Left renal pelvis (tissue), 4 donors: ENCODE measurements at regions not wholly inside any gene's neighbourhood (a gene's known extent, or its start where the extent isn't known, plus 50 kb on each side); places are given as distances from the start of the nearest gene placed in this dataset.

Source experiments
- DNase-seq, 4 donors: peaks; one replicate each; pipeline ENCODE4 v3.0.0-alpha.2; 2013; ENCODE audit warnings: low read depth in 4 of 4, low spot score in 3 of 4

DNA sequence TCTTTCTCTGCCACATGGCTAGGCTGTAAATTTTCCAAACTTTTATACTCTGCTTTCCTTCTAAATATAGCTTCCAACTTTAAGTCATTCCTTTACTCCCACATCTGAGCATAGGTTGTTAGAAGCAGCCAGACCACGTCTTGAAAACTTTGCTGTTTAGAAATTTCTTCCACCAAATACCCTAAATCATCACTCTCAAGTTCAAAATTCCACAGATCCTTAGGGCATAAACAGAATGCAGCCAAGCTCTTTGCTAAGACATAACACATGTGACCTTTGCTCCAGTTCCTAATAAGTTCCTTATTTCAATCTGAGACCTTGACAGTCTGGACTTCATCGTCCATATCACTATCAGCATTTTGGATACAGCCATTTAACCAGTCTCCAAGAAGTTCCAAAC is 749.9 kb downstream of the METTL15 start:
- DNase-seq, result no peak

DNA sequence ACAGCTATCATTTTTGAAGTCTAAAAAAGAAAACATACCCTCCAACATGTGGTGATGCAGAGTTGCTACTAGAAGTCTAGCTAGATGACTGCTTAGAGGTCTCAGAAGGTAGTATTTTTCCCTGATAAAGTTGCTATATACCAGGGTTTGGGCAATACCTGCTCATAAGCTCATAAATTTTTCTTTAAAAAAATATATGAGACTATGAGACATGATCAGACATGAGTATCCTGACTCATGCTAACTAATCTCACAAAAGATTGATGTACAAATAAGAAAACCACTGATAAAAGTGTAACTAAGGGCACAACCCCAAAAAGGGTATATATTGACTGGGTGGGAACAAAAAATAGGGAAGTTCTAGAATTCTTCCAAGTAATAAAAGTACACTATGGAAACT is 740.9 kb downstream of the METTL15 start:
- no peak for DNase-seq

DNA sequence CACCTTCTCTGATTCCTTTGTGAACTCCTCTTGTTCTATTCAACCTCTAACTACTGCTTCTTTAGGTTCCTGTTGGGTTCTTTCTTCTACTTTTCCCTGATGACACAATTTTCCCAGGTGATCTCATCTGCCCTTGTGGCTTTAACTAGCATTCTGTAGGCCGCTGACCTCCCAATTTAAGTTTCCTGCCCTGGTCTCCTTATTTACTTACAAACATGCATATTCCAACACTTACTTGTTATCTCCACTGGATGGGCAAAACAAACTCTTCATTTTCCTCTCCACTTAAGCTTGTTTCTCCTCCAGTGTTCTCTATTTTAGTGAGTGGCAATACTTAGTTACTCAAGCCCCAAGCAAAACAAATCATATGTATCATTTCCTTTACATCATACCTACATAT is 734.5 kb downstream of the METTL15 start:
- no peak for DNase-seq

DNA sequence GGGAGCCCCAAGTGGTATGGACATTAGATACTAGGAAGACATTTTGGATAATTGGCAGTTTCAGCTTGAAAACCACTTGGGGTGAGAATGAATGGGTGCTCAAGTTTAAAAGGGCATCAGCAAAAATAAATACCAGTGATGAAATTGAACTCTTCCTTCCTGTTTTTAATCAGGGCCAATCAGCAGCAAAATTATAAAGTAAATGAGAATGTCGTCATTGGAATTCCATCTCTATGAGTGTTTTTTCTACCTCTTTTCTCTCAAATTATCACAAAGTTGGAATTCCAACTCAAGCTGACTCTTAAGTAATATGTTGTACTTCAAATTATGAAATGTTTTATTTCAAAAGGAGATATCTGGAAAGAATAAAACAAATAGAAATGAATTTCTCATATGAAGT is 730.6 kb downstream of the METTL15 start:
- DNase-seq, result no peak

DNA sequence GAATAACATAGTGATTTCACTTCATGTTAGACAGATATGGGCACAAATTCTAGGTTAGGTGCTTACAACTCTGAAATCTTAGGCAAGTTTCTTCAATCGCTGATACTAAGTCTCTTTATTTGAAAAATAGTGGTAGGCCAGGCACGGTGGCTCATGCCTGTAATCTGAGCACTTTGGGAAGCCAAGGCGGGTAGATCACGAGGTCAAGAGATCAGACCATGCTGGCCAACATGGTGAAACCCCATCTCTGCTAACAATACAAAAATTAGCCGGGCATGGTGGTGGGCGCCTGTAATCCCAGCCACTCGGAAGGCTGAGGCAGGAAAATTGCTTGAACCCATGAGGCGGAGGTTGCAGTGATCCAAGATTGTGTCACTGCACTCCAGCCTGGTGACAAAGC is 729.4 kb downstream of the METTL15 start:
- DNase-seq, result no peak

DNA sequence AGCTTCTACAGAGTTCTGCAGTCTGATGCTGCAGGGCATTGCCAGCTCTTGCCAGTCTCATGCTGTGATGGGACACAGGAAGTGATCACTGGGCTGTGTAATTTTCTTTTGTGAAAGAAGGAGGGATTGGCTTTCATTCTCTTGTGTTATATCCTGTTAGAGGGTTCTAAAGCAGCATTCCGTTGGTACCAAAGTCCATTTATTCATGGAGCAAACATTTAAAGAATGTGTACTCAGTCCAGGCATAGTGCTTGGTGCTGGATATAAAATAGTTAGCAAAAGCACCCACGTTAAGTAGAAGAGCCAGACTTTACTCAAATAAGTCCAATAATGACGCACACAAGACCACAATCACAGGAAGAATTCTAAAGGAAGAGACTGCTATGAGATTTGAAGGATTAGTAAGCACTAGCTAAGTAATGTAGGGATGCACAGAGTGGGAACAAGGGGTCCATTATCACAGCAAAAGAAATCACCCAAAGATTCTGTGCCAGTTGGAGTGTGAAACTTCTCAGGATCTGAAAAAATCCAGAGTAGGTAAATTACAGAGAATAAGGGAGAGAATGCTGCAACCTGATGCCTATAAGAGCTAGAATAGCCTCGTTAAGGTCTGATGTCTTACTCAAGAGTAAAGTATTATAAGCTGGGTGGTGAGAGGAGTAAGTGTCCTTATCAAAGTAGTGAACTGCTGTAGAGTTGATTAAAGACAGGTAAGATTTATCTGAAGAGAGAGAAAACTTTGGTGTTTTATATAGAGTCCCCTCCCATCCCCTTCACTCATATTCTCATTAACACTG is 728.3 kb downstream of the METTL15 start:
- no peak for DNase-seq

DNA sequence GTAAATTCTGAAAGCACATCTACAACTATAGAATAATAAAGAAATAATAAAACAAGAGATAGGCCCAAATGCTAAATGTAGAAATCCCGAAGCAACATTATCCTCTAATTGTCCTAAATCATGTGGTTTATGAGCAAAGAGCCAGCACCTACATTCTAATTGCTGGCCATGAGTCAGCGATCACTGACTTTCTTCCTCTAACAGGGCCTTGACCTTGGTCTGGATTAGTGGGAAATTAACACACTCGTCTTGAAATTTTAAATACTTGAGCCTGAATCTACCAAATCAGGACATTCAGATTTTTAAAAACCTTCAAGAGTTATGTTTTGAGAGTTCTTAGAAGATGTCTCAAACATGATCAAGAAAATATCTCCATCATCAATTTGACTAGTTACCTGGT is 727.6 kb downstream of the METTL15 start:
- no peak for DNase-seq

DNA sequence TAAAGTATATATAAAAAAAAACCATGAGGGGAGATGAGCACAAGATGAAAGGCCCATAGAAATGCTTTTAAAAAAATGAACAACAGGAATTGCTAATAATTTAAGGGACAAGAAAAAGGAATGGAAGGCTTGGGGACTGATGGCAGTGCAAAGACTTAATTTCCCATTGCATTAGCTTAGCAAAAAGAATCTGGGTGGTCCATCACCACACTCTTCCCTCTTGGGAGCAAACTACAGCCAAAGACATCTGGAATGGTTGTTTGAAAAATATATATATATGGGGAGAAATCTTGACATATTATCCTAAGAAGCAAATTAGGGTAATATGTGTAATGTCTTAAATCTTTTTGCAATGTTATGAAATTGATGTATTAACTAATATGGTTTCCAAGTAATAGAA is 727.1 kb downstream of the METTL15 start:
- DNase-seq, result no peak

DNA sequence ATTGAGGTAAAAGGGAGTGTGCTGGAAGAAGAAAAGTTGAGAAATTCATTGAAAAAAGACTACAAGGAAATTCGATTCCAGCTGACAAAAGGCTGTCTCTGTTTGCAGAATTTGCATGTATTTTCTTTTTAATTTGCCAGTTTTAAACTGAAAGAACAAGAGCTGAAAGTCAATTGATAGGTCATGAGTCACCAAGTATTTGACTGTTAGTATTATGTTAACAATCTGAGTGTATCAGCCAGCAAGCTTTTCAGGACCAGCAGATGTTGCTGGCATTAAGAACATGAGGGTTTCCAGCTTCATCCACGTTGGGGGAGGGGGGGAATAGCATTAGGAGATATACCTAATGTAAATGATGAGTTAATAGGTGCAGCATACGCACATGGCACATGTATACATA is 726.7 kb downstream of the METTL15 start:
- no peak for DNase-seq

DNA sequence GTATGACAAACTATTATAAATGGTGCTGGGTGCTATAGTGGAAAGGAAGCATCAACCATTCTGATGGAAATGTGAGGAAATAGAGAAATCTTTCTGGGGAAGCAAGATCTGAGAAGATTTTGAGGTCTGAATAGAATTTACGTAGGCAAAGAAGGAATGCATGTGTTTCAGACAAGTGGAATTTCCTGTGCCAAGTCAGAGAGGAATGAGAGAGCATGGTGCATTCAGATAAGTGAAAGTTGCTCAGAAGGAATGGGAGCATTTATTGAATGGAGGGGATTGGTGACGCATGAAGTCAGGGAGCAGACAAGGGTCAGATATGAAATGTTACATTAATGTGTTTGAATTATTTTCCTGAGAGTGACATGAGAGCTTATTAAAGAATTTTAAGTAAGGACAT is 725.5 kb downstream of the METTL15 start:
- DNase-seq, result no peak

DNA sequence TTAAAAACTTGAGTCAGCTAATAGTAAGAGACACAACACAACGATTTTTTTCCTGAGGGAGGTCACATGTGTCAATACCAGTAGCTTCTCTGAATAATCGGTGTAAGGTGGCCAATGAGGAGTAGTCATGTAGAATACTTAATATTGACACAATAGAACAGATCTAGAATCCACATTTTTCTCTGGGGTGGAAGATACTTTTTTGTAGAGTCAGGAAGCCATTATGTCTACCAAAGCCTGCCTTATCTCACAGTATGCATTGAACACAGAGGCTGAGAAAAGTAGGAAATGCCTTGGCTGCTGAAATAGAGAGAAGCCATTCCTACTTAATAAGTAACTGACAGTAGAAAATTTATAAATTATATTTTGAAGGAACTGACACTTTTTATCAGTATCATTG is 725.0 kb downstream of the METTL15 start:
- DNase-seq, result no peak

DNA sequence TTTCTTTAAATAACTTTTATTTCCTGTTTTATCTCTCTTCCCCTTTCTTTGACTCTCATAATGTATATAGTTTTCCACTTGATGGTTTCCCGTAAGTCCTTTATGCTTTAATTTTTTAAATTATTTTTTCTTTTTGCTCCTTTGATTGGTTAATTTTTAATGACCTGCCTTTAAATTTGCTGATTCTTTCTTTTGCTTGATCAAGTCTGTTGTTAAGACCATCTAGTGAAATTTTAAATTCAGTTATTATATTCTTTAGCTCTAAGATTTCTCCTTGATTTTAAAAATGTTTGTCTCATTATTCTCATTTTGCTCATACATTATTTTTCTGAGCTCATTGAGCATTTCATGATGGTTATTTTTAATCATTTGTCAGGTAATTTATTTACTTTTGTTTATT is 718.6 kb downstream of the METTL15 start:
- no peak for DNase-seq

DNA sequence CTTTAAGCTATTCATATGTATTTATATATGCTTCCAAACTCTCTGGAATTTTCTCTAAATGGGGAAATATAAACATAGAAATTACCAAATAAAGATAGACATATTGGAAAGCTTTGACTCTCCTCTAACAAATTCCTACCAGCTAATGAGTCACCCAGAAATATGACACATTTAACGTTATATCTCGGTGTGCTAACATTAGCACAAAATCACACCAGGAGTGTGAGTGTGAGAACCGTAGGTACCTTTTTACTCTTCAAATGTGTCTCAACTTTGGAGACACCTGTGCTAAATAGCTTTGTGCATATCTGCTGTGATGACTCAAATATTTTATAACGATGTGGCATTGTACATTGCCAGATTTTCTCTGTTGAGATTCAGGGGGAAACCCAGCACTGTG is 714.4 kb downstream of the METTL15 start:
- no peak for DNase-seq

DNA sequence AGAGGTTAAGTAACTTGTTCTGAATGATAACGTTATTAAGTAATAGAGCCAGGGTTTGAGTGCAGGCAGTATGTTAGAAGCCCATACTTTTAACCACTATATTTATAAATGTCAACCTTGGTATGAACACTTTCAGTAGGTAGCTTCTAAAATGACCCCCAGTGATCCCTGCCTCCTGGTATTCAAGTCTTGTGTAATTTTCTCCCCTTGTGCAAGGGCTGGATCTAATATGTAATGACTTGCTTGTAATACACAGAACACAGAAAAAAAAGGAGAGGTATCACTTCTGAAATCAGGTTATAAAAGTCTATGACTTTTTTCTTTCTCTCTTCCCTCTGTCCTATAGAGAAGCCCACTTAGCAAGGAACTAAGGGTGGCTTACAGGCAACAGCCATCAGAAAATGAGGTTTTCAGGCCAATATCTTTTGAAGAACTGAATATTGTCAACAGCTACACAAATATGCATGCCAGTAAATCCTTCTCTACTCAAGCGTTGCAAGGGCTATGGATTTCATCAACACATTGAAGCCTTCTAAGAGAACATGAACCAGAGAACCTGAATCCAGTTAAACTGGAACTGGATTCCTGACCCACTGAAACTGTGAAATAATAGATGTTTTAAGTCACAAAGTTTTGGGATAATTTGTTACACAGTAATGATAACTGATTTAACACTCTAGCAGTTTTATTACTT is 712.3 kb downstream of the METTL15 start:
- no peak for DNase-seq

DNA sequence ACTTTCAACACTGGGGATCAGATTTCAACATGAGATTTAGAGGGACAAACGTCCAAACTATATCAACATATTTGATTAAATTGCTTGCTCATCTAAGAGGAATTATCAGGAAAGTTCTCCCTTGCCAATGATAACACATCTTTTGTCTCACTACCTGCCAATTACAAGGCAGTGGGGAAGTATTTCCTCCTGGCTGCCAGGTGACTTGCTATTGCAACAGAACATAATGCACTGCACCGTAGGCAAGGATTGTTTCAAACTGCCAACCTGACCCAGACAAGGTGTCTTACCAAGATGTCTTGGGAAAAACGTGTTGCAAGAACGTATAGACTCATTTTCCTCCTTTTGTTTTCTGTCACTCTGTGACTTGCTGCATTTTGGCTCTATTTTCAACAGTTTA is 711.6 kb downstream of the METTL15 start:
- DNase-seq, result no peak

DNA sequence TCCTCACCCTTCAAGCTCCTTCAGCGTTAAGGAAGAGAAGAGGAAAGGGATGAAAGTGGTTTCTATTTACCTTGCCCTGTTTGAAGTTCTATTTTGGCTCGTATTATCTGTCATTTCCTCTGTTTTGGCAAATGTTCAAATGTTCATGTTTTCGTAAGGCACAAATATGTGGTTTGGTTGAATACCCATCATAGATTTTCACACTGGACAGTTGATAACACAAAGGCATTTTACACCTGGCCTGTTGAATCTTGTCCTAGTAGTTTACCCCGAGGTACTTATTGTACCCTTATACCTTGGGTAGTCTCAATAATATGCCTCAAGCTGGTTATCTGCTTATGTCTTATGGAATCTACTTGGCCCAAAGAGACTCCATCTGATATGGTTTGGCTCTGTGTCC is 706.9 kb downstream of the METTL15 start:
- no peak for DNase-seq

DNA sequence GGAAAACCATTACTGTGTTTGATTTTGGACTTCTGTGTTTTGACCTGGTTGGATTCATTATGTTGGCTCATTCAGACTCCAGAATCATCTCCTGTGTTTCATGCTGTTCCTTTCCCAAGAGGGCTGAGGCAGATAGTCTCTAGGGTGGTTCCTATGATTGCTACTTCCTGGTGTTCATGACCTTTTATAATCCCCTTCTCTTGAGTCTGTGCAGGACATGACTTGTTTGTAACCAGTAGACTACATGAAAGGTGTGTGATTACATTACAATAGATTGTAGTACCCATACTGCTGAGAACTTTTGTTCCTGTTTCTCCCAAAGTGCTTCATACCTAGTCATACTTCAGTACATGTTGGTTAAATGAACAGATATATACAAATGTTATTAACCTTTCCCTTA is 700.6 kb downstream of the METTL15 start:
- no peak for DNase-seq

DNA sequence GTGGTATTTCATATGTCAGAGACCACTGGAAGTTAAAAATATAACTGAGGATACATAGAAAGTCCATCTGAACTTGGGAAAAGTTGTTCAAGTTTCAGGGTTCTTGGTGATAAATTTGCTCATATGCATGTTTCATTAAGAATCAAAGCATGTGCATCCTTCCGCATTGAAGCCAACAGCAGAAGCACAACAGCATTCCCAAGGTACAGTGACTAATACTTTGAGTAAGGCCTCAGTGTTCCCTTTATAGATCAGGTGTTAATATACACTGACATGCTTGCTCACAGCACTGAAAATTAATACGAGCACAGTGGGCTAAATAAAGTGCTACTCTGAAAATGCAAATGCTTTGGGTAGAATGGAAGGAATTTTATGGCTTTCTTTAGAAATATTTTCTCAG is 691.1 kb downstream of the METTL15 start:
- no peak for DNase-seq

DNA sequence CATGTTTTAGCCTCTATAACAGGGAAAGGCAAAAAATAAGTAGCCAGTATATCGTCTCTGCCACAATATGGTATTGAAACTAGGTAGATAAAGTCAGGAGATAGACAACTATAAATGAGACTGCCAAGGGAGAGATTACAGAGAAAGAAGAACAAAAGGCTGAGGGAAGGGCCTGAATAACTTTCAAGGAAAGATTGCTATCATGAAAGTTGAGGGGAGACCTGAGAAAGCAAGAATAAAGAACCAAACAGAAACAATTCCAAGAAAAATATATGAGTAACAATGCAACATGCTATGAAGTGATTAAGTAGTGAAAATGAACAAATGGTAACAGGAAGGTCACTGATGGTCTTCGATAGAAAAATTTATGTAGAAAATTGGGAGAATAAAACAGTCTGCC is 690.1 kb downstream of the METTL15 start:
- no peak for DNase-seq

DNA sequence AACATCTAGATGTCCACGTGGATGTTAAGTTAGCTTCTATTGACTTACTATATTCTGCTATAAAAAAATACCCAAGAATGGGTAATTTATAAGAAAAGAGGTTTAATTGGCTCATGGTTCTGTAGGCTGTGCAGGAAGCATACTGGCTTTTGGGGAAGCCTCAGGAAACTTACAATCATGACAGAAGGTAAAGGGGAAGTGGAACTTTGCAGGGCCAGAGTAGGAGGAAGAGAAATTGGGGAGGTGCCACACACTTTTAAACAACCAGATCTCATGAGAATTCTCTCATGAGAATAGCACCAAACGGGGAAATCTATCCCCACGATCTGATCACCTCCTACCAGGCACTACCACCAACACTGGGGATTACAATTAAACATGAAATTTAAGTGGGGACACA is 689.3 kb downstream of the METTL15 start:
- no peak for DNase-seq

DNA sequence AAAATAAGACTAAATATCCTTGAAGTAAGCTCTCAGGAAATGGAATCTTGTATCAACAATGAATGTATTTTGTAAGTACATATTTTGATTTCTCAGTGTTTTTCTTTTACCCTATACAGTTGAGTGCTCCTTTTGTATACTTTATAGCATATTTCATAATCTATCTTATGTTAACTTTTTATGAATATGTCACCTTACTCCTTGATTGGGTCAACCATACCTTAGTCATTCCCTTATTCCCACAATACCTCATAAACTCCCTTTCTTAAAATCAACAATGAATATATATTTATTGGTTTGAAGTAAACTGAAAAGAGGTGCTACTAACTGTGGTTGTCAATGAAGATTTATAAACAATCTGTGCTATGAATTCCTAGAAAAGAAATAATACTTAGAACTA is 686.2 kb downstream of the METTL15 start:
- DNase-seq, result no peak

DNA sequence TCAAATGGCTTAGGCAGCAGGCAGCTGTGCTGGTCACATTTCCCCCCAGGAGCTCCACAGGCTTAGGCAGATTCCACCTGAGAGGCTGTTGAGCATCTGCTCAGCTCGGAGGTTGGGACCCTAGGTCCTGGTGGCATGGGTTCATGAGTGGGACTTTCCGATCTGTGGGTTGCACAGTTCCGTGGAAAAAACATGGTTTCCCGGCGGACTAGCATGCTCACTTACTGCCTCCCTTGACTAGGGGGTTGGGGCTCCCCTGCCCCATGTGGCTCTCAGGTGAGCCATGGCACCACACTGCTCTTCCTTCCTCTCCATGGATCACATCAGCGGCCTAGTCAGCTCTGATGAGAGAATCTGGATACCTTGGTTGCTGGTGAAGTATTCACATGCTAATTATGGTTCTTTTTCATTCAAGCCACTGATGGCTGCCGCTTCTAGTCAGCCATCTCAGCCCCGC is 685.1 kb downstream of the METTL15 start:
- no peak for DNase-seq
